Body of pancreas (tissue), 4 donors: ENCODE measurements at regions not wholly inside any gene's neighbourhood (a gene's known extent, or its start where the extent isn't known, plus 50 kb on each side); places are given as distances from the start of the nearest gene placed in this dataset.

ENCODE experiments used
- ATAC-seq: fragments of 150-250 bp; one replicate; pipeline ENCODE4 v1.9.1; 2016
- DNase-seq, 4 donors: peaks; one replicate each; pipeline ENCODE4 v3.0.0-alpha.2; 2019
- H3K27ac ChIP-seq, 4 donors: fragments of 200-600 bp; sonication (generic); 1 replicate in 3 of 4; 2 replicates in 1 of 4; pipeline versions ENCODE4 v1.5.1 to v1.6.1; 2016 to 2019; ENCODE audit warnings: mild to moderate bottlenecking in 1 of 4, mixed read lengths in 1 of 4, moderate library complexity in 1 of 4
- H3K27me3 ChIP-seq, 2 donors: fragments of 200-600 bp; sonication (generic); one replicate each; pipeline ENCODE4 v1.6.0; 2016; ENCODE audit warnings: mild to moderate bottlenecking in 1 of 2
- H3K36me3 ChIP-seq, 2 donors: fragments of 200-600 bp; sonication (generic); replicated peaks in 1 of 2; 2 replicates each; pipeline ENCODE4 v1.5.1; 2016; ENCODE audit warnings: low read depth in 2 of 2; ENCODE audit not compliant: insufficient read depth in 1 of 2
- H3K4me1 ChIP-seq: fragments of 200-600 bp; sonication (generic); one replicate; pipeline ENCODE4 v1.6.0; 2016
- H3K4me3 ChIP-seq, 2 donors: fragments of 200-600 bp; sonication (generic); 1 replicate in 1 of 2; 2 replicates in 1 of 2; pipeline ENCODE4 v1.5.1; 2016 to 2019
- H3K9me3 ChIP-seq, 3 donors: fragments of 200-600 bp; sonication (generic); 1 replicate in 2 of 3; 2 replicates in 1 of 3; pipeline ENCODE4 v1.5.1; 2016
- POLR2A ChIP-seq, 3 donors: fragments of 450-650 bp; IDR thresholded peaks; one replicate each; pipeline ENCODE4 v1.6.1; 2016; ENCODE audit warnings: antibody characterized with exemption in 3 of 3, mild to moderate bottlenecking in 2 of 3
- WGBS, 2 donors: methylation state at CpG; one replicate each; pipeline ENCODE4 v1.1.5; 2017; 5-methylcytosine and 5-hydroxymethylcytosine counted together
- intact Hi-C: fragments of 100-400 bp; cut with DNase I; formaldehyde crosslinking; loops from one replicate; pipeline ENCODE4 v1.15.1; 2023
- TF ChIP-seq, protein P1 (sequence below), 7 experiments: fragments of 450-650 bp in 4 of 7; fragments of 200-600 bp in 3 of 7; sonication (generic) in 3 of 7; IDR thresholded peaks; one replicate each; pipeline ENCODE4 v1.5.1; 2016 to 2019; ENCODE audit warnings: antibody characterized with exemption in 7 of 7

GRCh38 chr14:101029668-101030290, 126.3 kb upstream of the RTL1 start:
- no peak for ATAC-seq

GRCh38 chr14:101030586-101030985, 127.1 kb upstream of the RTL1 start:
- TF ChIP-seq, protein P1, sequence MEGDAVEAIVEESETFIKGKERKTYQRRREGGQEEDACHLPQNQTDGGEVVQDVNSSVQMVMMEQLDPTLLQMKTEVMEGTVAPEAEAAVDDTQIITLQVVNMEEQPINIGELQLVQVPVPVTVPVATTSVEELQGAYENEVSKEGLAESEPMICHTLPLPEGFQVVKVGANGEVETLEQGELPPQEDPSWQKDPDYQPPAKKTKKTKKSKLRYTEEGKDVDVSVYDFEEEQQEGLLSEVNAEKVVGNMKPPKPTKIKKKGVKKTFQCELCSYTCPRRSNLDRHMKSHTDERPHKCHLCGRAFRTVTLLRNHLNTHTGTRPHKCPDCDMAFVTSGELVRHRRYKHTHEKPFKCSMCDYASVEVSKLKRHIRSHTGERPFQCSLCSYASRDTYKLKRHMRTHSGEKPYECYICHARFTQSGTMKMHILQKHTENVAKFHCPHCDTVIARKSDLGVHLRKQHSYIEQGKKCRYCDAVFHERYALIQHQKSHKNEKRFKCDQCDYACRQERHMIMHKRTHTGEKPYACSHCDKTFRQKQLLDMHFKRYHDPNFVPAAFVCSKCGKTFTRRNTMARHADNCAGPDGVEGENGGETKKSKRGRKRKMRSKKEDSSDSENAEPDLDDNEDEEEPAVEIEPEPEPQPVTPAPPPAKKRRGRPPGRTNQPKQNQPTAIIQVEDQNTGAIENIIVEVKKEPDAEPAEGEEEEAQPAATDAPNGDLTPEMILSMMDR (IDR thresholded peaks at IDR 0.05), result no peak
- no peak for TF ChIP-seq POLR2A (IDR thresholded peaks at IDR 0.05)
- Histone ChIP-seq H3K4me3 (no peak overlapping the region), H3K27ac (no peak overlapping the region), H3K36me3 (no peaks in the 10 kb centered on the region), H3K4me1 (no peaks in the 10 kb centered on the region), H3K9me3 (no peaks in the 10 kb centered on the region), H3K27me3 (no peaks in the 10 kb centered on the region)
- no peak for ATAC-seq
- intact Hi-C loops, result no loop called here
- WGBS, 2 donors, result 88 to 93% methylated on average over 3 to 14 of the region's 14 CpGs
- peak in 1 of 4 donors; percentile 4 for DNase-seq

More at GRCh38 chr14:101029668-101030290, 126.3 kb upstream of the RTL1 start:
- Histone ChIP-seq H3K4me3 (no peak overlapping the region), H3K36me3 (no peaks in the 10 kb centered on the region), H3K4me1 (no peaks in the 10 kb centered on the region), H3K27ac (no peak overlapping the region), H3K27me3 (no peaks in the 10 kb centered on the region), H3K9me3 (no peaks in the 10 kb centered on the region)
- intact Hi-C loops, result no loop called here
- DNase-seq, result peak in 1 of 4 donors; percentile 11
- 78 to 82% methylated on average over 25 of the region's 25 CpGs for WGBS, 2 donors
- no peak for TF ChIP-seq POLR2A (IDR thresholded peaks at IDR 0.05)
- TF ChIP-seq, protein P1 (IDR thresholded peaks at IDR 0.05), result no peak

GRCh38 chr14:101031186-101031585, 127.7 kb upstream of the RTL1 start:
- H3K27me3 ChIP-seq, result no peaks in the 10 kb centered on the region
- H3K36me3 ChIP-seq, result no peaks in the 10 kb centered on the region
- ATAC-seq (no peak), DNase-seq (peak in 1 of 4 donors; percentile 4)
- H3K27ac ChIP-seq, result no peak overlapping the region
- H3K9me3 ChIP-seq, result no peaks in the 10 kb centered on the region
- H3K4me1 ChIP-seq, result no peaks in the 10 kb centered on the region
- intact Hi-C loops, result no loop called here
- no peak overlapping the region for H3K4me3 ChIP-seq
- no peak for TF ChIP-seq POLR2A (IDR thresholded peaks at IDR 0.05)
- TF ChIP-seq, protein P1 (IDR thresholded peaks at IDR 0.05), result no peak
- 86 to 88% methylated on average over 14 of the region's 14 CpGs for WGBS, 2 donors

DNA sequence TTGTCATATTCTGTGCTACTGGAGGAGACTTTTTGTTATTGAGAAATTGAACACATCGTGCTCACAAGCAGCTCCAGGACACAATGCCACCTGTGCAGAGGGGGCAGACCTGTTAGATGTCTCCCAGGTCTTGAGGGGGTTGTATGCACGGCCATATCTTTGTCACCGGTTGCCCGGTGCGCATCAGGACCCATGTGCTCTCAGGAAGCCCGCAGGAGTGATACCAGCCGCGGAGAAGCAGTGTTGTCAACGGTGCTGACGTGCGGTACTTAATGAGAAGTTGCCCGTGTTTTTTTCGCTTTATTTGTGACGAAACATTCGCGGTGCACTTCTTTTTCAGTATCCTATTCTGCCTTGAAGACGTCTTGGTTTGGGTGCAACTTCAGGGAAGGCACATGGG, 128.2 kb upstream of the RTL1 start:
- intact Hi-C loops, result no loop called here
- H3K4me3 ChIP-seq, result no peak overlapping the region
- H3K27ac ChIP-seq, result no peak overlapping the region
- no peaks in the 10 kb centered on the region for H3K36me3 ChIP-seq
- no peak for ATAC-seq
- no peaks in the 10 kb centered on the region for H3K27me3 ChIP-seq
- DNase-seq, result peak in 1 of 4 donors; percentile 5
- no peak for TF ChIP-seq POLR2A (IDR thresholded peaks at IDR 0.05)
- no peaks in the 10 kb centered on the region for H3K9me3 ChIP-seq
- 83% methylated on average over 17 of the region's 17 CpGs for WGBS, 2 donors
- H3K4me1 ChIP-seq, result no peaks in the 10 kb centered on the region

DNA sequence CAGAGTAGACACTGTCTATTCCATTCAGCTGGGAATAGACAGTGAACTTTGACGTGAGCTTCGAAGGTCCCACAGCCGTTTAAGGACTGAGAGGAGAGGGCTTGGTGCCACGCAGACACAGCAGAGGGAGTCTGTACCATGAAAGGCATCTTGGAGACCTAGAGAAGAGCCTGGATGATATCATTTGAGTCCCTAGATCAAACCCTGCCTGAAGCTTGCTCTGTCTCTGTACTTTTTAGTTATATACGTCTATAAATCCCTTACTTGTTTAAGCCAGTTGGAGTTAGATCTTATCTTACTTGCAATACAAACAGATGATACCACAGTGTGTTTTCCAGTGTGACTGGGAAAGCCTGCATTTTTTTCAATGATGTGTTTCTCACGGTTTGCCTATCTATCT, 128.9 kb upstream of the RTL1 start:
- no peaks in the 10 kb centered on the region for H3K27me3 ChIP-seq
- H3K27ac ChIP-seq, result no peak overlapping the region
- no peaks in the 10 kb centered on the region for H3K4me1 ChIP-seq
- ATAC-seq (no peak), DNase-seq (no peak)
- WGBS, 2 donors, result 77 to 78% methylated on average over 6 of the region's 6 CpGs
- no peaks in the 10 kb centered on the region for H3K9me3 ChIP-seq
- no peaks in the 10 kb centered on the region for H3K36me3 ChIP-seq
- intact Hi-C loops, result no loop called here
- TF ChIP-seq POLR2A (IDR thresholded peaks at IDR 0.05), result no peak
- TF ChIP-seq, protein P1 (IDR thresholded peaks at IDR 0.05), result no peak
- H3K4me3 ChIP-seq, result no peak overlapping the region
